EH (cell line): ENCODE measurements at regions not wholly inside any gene's neighbourhood (a gene's known extent, or its start where the extent isn't known, plus 50 kb on each side); places are given as distances from the start of the nearest gene placed in this dataset.

Source experiments
- DNase-seq: peaks from one replicate; pipeline ENCODE4 v3.0.0-alpha.2; 2015; ENCODE audit warnings: low read depth

- no peak for DNase-seq
These were observed 446.1 kb upstream of the RPS6KA3 start for GRCh38 chrX:20712811-20713210.

- no peak for DNase-seq
These were observed 444.7 kb upstream of the RPS6KA3 start for GRCh38 chrX:20711366-20711765.

- DNase-seq, result peak; percentile 7
These were observed 426.4 kb upstream of the RPS6KA3 start for GRCh38 chrX:20693078-20693477.

- DNase-seq, result no peak
These were observed 419.5 kb upstream of the RPS6KA3 start for GRCh38 chrX:20686256-20686655.

GRCh38 chrX:20685652-20686051 is 418.9 kb upstream of the RPS6KA3 start:
- DNase-seq, result no peak

GRCh38 chrX:20681683-20682082 is 415.0 kb upstream of the RPS6KA3 start:
- DNase-seq, result no peak

- DNase-seq, result peak; percentile 9
These were observed 414.3 kb upstream of the RPS6KA3 start for GRCh38 chrX:20680998-20681397.

GRCh38 chrX:20672476-20672875 is 405.8 kb upstream of the RPS6KA3 start:
- peak; percentile 40 for DNase-seq

- peak; percentile 67 for DNase-seq
These were observed 405.0 kb upstream of the RPS6KA3 start for GRCh38 chrX:20671746-20672145.

- DNase-seq, result no peak
These were observed 403.9 kb upstream of the RPS6KA3 start for GRCh38 chrX:20670611-20671010.

GRCh38 chrX:20668550-20668949 is 401.8 kb upstream of the RPS6KA3 start:
- no peak for DNase-seq

GRCh38 chrX:20666331-20666730 is 399.6 kb upstream of the RPS6KA3 start:
- no peak for DNase-seq

- peak; percentile 67 for DNase-seq
These were observed 398.8 kb upstream of the RPS6KA3 start for GRCh38 chrX:20665481-20665880.

GRCh38 chrX:20664774-20665173 is 398.1 kb upstream of the RPS6KA3 start:
- no peak for DNase-seq

- no peak for DNase-seq
These were observed 397.4 kb upstream of the RPS6KA3 start for GRCh38 chrX:20664131-20664530.

GRCh38 chrX:20663336-20663735 is 396.6 kb upstream of the RPS6KA3 start:
- DNase-seq, result no peak

- no peak for DNase-seq
These were observed 390.0 kb upstream of the RPS6KA3 start for GRCh38 chrX:20656721-20657120.

- DNase-seq, result no peak
These were observed 387.9 kb upstream of the RPS6KA3 start for GRCh38 chrX:20654596-20655106.

- DNase-seq, result peak; percentile 1
These were observed 386.4 kb upstream of the RPS6KA3 start for GRCh38 chrX:20653070-20653469.

GRCh38 chrX:20641954-20642353 is 375.2 kb upstream of the RPS6KA3 start:
- no peak for DNase-seq

- no peak for DNase-seq
These were observed 372.4 kb upstream of the RPS6KA3 start for GRCh38 chrX:20639115-20639514.

- DNase-seq, result no peak
These were observed 370.6 kb upstream of the RPS6KA3 start for GRCh38 chrX:20637351-20637750.

GRCh38 chrX:20633451-20633850 is 366.7 kb upstream of the RPS6KA3 start:
- no peak for DNase-seq

GRCh38 chrX:20623448-20623847 is 356.7 kb upstream of the RPS6KA3 start:
- peak; percentile 1 for DNase-seq

GRCh38 chrX:20620306-20620705 is 353.6 kb upstream of the RPS6KA3 start:
- peak; percentile 39 for DNase-seq
